HG03175 (cell line): ENCODE measurements at regions not wholly inside any gene's neighbourhood (a gene's known extent, or its start where the extent isn't known, plus 50 kb on each side); places are given as distances from the start of the nearest gene placed in this dataset.

Experiments used
- ATAC-seq: cut with Tn5 transposase; IDR thresholded peaks from one replicate; pipeline ENCODE4 v1.9.1; 2021; ENCODE audit warnings: mild to moderate bottlenecking, moderate library complexity; ENCODE audit not compliant: unreplicated experiment

DNA sequence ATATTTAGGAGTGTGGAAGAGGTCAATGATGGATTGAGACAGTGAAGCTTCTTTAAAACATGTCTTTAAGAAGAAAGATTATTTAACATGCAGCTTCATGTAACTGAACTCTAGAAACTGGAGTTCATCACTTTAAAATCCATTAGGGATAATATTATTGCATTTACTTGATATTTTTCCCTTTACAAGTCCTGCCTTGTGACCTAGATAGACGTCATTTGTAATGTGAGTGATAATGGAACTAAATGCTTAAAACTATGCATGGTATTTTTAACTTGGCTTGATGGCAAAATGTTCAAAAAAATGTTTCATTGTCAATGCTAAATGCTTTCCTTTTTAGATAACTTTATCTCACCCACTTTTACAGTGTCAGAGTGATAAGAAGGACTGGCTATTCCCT lies 723.7 kb downstream of the RWDD3 start:
- no peak for ATAC-seq

DNA sequence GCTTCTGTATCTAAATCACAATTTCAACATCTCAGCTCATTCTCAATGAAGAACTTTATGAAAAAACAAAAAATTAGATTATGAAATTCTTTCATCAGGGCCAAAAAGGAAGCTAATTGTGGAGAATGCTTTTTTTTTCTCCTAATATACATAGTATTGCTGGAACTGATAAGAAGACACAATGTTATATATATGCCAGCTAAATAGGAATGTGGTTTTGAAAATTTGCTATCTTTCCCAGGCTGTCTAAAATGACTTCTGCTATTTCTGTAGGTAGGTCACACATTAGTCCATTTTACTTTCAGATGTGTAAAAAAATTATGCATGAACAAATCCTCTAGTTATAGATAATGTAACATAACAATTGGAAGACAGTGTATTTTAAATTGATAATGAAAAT lies 732.9 kb downstream of the RWDD3 start:
- no peak for ATAC-seq

DNA sequence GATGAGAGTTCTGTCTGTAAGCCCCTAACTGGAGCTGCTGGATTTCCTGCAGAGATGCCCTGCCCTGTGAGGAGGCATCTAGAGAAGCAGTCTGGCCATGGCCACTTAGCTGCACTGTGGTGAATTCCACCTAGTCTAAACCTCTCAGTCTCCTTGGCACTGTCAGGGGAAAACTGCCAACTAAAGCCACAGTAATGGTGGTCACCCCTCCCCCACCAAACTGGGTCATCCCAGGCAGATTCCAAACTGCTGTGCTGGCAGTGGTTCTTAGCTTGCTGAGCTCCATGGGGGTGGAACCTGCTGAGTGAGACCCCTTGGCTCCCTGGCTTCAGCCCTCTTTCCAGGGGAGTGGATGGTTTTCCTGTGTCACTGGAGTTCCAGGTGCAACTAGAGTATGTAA lies 740.6 kb downstream of the RWDD3 start:
- no peak for ATAC-seq

DNA sequence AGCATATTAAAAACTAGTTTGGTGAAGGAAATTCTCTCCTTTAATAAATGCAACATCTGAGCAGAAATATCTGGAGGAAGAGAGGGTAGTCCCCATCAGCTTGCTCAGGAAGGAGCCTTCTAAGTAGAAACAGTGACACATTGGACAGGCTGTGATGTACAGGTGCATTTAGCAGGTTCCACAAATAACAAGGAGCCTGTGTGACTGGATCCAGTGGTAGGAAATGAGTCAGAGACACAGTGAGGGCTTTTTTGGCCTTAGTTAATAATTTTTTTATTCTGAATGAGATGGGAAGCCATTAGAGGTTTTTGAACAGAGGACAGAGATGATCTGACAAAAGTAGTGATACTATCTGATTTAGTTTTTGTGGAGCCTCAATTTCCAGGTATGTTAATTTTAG lies 738.9 kb upstream of the PTBP2 start:
- ATAC-seq: no peak

DNA sequence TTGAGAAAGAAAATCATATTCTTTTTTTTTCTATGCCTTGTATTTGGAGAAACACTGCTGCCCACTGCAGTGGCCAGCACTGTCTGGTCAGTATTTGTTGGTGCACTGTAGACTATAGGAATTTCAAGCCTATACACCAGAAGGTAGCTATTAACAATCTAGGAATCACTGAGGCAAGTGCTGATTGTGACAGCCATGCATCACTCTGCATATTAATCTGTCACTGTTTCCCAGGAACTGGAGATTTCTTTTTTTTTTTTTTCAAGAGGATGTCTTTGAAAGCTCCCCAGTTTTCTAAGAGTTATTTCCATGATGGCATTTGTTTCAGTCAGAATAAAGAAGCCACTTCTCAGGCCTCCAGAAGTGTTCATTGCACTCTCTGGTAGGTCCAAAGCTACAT lies 737.8 kb upstream of the PTBP2 start:
- ATAC-seq: no peak

DNA sequence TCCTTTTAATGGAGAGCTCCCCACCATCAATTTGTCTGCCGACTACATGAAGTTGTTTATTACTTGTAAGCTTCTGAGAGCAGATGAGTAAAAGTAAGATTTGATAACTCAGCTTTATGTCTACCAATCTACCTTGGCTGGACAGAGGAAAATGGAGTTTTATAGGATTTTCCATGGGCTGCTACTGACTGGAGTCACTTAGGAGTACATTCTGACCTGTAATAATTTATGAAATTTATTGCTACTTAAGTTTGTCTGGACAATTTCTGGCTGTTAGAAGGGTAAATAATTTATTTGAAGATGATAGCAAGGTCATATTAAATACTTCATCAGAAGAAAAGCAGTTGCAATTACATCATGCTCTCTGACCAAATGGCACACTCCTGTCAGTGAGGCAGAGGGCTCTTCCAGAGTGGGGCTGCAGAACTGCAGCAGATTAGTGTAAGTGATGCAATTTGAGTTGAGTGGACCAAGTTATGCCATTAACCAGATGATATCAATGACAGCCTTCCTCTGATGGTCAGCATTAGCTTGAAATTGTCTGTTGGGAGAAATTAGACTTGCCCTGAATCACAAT lies 736.7 kb upstream of the PTBP2 start:
- ATAC-seq: no peak

DNA sequence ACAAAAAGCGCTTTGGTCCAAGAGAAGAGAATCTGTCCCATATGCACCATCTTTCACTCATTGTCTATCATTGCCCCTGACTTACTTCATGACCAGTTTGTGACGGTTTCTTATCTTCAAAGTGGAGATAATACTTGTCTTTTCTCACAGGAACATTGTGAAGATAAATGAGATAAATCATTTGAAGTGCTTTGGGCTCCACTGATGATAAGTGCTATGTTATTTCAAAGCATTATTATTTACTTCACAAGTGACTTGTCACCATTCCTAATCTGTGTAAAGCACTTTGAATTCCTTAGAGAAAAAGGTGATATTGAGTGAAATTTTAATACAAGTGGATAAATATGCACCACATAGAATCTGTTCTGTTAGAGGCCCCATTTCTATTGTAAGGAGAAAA lies 731.6 kb upstream of the PTBP2 start:
- ATAC-seq: no peak

DNA sequence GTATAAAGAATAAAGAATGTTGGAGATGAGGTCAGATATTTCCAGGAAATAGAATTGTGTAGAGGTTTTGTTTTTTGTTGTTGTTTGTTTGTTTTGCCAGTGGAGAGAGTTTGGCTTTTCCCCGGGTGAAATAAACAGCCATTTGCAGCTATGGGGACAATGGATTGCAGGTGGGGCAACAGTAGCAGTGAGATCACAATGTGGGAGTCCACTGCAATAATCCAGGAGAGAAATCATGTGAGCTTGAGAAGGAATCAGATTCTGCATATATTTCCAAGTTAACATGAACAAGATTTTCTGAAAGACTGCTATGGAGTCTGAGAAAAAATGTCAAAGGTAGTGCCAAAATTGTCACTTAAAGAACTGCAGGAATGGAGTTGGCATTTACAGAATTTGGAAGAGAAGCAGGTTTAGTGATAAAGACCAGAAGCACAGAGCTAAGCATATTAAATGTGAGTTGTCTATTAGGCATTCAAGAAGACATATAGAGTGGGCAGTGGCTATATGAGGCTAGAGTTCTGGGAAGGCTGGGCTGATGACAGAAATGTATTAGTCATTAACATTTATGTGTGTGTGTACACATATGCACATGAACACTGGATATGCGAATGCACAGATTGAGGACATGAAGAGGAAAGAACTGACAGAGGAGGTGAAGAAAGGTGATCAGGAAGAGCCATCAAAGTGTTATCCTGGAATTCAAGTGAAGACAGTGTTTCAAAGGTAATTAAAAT lies 729.6 kb upstream of the PTBP2 start:
- no peak for ATAC-seq

DNA sequence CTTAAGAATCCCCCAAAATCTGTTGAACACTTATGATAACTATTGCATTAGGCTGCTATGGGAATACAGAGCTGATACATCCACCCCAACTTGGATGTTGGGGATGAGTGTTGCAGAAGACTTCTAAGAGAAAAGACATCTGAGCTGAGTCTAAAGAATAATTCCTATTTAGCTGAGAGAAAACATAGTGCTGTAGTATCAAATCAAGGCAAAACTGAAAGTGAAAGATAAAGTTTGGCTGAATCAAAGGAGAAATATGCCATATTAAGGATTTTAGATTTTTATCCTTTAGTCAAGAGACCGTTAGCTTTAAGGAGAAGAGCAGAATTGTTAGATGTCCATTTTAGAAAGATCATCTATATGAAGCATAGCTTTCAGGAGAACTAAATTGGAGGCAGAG lies 726.9 kb upstream of the PTBP2 start:
- no peak for ATAC-seq

DNA sequence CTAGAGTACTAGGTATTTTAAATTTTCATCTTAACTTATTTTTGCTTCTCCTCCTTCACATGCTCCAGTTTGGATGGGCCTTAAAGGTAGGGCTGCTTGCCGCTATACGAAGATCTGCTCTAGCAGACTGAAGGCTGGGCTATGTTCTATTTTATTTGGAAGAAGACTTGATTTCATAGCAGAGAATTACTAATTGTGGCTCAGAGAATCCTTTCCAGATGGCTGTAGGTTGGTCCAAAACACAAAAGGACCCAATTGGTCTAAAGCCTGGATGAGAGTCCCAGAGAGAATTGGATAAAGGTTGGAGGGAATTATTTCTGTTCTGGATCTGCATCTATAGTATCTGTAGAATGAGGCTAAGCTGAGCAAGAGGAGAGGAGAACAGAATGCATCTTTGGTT lies 719.4 kb upstream of the PTBP2 start:
- no peak for ATAC-seq

DNA sequence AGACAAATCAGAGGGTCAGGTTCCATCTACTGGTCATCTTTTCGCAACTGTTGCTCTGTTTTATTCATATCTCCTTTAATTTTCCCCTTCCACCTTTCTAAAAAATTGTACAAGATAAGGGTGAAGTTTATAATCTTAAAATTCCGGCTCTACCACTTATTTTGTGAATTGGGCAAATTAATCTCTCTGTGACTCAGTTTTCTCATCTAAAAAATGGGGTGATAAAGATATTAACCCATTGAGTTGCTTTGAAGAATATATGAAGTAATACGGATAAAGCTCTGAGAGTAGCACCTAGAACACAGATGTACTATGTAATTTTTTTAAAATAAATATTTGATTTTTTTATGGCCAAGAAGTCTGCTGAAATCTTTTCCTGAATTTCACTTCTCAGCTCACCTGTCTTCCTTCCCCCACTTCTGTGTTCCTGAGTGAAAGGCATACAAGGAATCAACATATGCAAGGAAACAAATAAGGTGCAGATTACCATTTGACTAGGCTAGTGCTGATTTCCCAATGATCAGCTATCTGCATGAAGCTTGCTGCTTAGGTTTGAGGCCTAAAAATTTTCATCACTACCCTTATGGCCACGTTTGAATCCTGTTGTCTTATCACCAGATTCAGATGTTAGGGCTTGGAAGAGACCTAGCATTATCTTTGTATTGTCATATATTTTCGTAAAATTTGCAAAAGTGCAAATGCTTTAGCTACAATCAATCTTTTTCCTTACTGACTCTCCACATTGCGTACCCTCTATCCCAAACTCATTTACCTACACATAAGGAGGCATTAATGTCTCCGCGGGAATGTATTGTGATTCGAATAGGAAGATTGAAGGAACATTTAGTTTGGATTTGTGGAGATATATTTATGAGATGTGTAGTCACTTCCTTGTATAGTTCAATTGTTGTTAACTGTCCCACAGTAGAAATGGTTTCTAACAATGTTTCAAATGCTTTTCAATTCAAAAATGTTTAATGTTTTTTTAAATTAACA lies 718.3 kb upstream of the PTBP2 start:
- ATAC-seq: no peak

DNA sequence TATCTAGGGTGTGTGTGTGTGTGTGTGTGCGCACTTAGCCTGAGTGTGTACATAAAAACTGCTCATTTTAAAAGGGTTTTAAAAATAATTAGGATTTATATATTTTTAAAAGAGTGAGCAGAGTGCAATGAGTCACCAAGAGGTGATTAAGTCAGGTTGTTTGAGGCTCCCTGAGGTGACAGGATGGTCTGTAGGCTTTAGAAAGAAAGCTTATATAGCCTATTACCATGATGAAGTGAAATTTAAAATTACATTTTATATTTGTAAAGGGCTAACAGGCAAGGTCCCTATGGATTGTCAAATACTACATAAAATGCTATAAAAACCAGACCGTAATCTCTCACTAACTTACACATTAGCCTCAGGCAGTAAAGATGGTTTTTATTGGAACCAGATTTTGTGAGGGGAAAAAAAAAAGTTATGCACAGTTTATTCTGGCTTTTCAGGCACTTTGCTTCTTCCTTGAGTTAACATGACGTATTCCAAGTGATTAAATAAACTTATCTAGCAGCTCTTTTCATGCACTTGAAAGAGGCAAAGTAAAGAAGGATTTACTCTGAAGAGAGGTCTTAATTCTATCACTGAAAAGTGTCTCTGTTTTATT lies 711.7 kb upstream of the PTBP2 start:
- ATAC-seq: no peak

DNA sequence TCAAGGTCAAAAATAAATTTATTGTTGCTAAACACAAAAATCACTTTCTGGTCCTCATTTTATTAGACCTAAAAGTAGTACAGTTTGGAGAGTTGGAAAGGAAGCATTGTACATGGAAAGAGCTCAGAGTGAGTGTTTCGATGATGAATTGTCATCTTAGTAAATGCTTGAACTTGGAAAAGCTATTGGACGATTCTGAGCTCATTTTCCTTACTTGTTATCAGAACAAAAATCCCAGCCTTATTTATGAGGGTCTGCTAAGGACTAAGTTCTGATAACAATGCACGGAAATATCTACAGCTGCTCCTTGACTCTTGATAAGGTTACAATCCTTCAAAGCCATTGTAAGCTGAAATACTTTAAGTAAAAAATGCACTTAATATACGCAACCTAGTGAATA lies 710.0 kb upstream of the PTBP2 start:
- no peak for ATAC-seq

DNA sequence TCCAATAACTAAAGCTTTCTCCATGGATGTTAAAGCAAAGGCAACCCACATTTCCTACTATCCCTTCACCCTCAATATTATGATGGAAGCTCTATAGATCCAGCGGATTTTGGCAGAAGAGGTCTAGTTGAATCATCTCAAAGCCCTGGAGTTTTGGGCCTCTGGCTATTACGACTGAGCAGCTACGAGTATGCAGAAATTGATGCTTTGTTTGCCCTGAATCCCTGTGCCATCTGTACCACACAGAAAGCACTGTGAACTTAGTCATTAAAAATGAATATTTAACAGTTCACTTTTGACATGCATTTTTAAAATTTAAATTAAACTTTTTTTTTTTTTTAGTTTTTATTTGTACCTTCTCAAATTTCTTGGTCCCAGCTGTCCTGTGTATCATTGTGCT lies 705.4 kb upstream of the PTBP2 start:
- ATAC-seq: no peak

DNA sequence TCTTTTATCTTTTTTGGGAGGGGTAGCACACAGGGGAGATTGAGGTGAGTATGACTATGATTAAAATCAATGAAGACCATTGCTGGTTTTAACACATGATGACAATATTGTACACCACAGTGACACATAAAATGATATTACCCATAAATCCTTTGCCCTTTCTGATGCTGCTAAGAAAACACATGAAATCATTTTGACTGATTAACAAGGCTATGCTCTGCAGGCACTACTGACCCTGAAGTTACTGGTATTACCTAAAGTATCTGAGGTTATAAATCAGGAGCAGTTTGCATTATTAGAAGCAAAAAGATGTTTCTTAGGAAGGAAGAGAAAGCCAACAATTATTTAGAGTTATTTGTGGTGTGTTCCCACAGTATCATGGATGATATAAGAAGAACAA lies 701.2 kb upstream of the PTBP2 start:
- no peak for ATAC-seq

DNA sequence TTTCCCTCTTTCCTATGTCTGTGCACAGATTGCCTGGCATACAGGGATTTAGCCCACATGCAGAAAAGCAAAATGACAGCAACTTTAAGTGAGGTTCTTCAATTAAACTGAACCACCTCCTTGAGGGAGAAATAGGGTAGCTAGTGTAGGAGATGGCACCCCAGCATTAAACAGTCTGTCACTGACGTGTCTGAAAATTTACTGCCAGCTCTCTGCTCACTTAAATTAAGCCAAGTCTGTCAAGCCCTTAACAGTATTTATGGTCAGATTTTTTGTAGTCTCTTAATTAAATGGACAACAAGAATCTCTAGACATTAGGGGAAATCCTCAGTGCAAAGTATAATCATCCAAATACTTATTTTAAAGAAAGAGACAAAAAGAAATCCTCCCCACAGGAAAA lies 696.5 kb upstream of the PTBP2 start:
- no peak for ATAC-seq

DNA sequence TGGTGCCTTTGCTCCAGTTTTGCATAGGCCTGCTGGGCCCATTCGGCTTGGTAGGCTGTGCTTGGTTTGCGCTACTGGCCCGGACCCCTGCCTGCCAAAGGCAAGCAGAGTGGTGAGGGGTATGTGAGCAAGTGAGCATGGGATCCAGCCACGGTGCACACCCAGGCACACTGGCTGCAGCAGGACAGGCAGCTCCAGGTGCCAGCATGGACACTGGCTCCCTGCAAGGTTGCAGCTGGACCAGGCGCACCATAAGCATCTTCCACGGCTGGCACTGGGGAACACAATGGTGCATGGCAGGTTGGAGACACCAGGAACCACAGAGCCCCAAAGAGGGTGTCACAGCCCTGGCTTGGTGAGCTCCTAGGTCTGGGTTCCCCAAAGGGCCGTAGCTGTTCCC lies 693.5 kb upstream of the PTBP2 start:
- ATAC-seq: no peak

DNA sequence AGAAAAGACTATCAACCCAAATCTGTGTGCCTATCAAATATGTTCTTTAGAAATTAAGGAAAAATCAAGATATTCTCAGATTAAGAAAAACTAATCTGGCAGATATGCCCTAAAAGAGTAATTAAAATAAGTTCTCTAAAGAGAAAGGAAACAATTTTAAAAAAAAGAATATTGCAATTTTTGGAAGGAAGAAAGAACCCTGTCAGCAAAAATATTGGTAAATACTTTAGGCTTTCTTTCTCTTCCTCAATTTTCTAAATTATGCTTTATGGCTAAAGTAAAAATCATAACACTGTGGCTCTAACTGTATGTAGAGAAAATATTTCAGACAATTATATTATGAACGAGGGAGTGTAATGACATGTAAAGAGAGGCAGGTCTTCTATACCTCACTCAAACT lies 691.3 kb upstream of the PTBP2 start:
- ATAC-seq: no peak

DNA sequence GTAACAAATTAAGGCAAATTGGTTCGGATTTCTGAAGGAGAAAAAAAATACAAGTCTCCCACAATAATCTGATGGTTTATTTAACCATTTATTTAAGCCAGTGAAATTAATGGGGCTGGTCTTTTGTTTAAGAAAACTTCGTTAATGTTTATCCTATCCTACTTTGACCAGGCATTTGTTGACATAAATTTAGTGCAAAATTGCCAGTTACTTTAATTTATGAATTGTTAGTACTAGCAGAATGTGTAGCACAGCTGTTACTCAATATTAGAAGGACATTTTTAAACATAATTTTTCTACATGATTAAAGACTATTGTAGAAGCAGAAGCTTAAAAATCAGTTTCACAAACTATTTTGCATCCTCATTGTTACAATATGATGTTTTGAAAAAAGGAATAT lies 687.6 kb upstream of the PTBP2 start:
- ATAC-seq: no peak

DNA sequence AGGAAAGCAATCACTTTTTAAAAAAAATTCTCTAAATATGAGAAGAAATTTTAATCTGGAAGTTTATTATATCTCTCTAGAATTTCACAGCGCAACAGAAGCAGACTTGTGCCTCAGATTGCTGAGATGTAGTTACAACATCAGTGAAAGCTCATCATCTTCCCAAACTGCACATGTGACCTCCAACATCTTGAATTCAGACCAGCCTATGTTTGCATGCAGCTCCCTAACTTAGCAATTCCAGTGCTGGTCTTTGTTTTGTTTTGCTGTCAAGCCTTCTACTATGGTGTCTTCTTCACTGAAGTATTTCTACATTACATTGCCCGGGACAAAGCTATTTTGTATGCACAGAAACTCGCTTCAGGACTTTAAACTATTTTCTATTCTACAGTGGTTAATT lies 684.8 kb upstream of the PTBP2 start:
- ATAC-seq: no peak

DNA sequence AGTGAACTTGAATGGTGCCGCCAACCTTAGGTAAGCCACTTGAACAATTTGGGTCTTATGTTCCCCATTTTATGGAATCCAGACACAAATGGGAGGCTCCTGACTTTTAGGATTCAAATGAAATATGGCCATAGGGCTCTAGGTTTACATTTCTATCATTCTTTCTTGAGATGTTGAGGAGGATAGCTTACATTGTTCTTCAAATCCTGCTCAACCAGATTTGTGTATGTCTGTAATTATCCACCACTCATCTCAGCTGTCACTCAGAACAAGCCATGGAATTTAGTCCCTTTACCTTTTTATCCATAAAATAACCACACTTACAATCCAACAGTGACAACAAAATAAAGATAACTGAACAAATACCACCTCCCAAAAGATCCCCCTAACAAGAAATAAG lies 682.9 kb upstream of the PTBP2 start:
- ATAC-seq: no peak

DNA sequence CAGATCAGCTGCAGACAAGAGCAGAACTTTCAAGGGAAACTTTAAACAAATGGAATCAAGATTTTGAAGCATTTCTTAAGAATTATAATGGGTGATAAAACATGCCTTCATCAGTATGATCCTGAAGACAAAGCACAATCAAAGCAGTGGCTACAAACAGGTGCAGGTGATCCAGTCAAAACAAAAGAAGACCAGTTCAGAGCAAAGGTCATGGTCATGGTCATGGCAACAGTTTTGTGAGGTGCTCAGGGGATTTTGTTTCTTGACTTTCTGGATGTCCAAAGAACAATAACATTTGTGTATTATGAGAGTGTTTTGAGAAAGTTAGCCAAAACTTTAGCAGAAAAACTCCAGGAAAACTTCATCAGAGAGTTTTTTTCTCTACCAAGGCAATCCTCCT lies 681.7 kb upstream of the PTBP2 start:
- no peak for ATAC-seq
